Neuronal stem cell (in vitro differentiated cells): ENCODE measurements at regions not wholly inside any gene's neighbourhood (a gene's known extent, or its start where the extent isn't known, plus 50 kb on each side); places are given as distances from the start of the nearest gene placed in this dataset.
A peak's percentile ranks its signal among the peaks of the same experiment; 100 is the strongest.

ENCODE experiments used
- DNase-seq: peaks from one replicate; pipeline ENCODE4 v3.0.0-alpha.2; 2013; ENCODE audit warnings: low spot score
- H2AFZ ChIP-seq: one replicate; pipeline ENCODE4 v1.6.1; 2013; ENCODE audit warnings: mild to moderate bottlenecking, low read length, inconsistent platforms
- H2AK5ac ChIP-seq: 2 replicates; pipeline ENCODE4 v1.6.1; 2013; ENCODE audit warnings: low read depth, mild to moderate bottlenecking, inconsistent platforms, low read length, moderate library complexity, mixed read lengths
- H2BK120ac ChIP-seq: 2 replicates; pipeline ENCODE4 v1.6.1; 2013; ENCODE audit warnings: low read depth, mild to moderate bottlenecking, inconsistent platforms, low read length, moderate library complexity, mixed read lengths
- H2BK12ac ChIP-seq: one replicate; pipeline ENCODE4 v1.6.1; 2013; ENCODE audit warnings: low read length, inconsistent platforms
- H2BK15ac ChIP-seq: 2 replicates; pipeline ENCODE4 v1.6.1; 2013; ENCODE audit warnings: mild to moderate bottlenecking, low read length, inconsistent platforms, mixed read lengths
- H2BK5ac ChIP-seq: one replicate; pipeline ENCODE4 v1.6.1; 2013; ENCODE audit warnings: inconsistent platforms, mild to moderate bottlenecking, low read length, moderate library complexity
- H3K14ac ChIP-seq: one replicate; pipeline ENCODE4 v1.6.1; 2013; ENCODE audit warnings: low read length, inconsistent platforms
- H3K18ac ChIP-seq: 2 replicates; pipeline ENCODE4 v1.6.1; 2013; ENCODE audit warnings: low read length, inconsistent platforms
- H3K23ac ChIP-seq: 2 replicates; pipeline ENCODE4 v1.6.1; 2013; ENCODE audit warnings: low read depth, mild to moderate bottlenecking, mixed read lengths, low read length, inconsistent platforms; ENCODE audit not compliant: poor library complexity
- H3K27ac ChIP-seq: replicated peaks from 3 replicates; pipeline ENCODE4 v1.5.1; 2013; ENCODE audit warnings: low read length, inconsistent platforms
- H3K27me3 ChIP-seq, 3 experiments: 2 replicates each; pipeline ENCODE4 v1.6.1; 2013; ENCODE audit warnings: low read length in 3 of 3, mild to moderate bottlenecking in 2 of 3, inconsistent platforms in 1 of 3, low read depth in 1 of 3, mixed read lengths in 1 of 3, moderate library complexity in 1 of 3; ENCODE audit not compliant: control insufficient read depth in 3 of 3, insufficient read depth in 3 of 3
- H3K36me3 ChIP-seq, 2 donors: replicated peaks in 1 of 2; 2 replicates each; pipeline ENCODE4 v1.6.1; 2013; ENCODE audit warnings: low read length in 2 of 2; ENCODE audit not compliant: control insufficient read depth in 2 of 2, insufficient read depth in 2 of 2
- H3K4ac ChIP-seq: 2 replicates; pipeline ENCODE4 v1.6.1; 2013; ENCODE audit warnings: inconsistent platforms, mild to moderate bottlenecking, low read length, moderate library complexity
- H3K4me1 ChIP-seq, 2 donors: 1 replicate in 1 of 2; 2 replicates in 1 of 2; pipeline ENCODE4 v1.6.1; 2013; ENCODE audit warnings: low read length in 2 of 2, low read depth in 1 of 2; ENCODE audit not compliant: control insufficient read depth in 2 of 2, insufficient read depth in 1 of 2
- H3K4me2 ChIP-seq: one replicate; pipeline ENCODE4 v1.6.1; 2013; ENCODE audit warnings: mild to moderate bottlenecking, low read length, inconsistent platforms; ENCODE audit not compliant: insufficient read depth, poor library complexity, severe bottlenecking
- H3K4me3 ChIP-seq, 2 donors: 2 replicates each; pipeline ENCODE4 v1.5.1; 2013; ENCODE audit warnings: low read length in 2 of 2, mild to moderate bottlenecking in 2 of 2, inconsistent platforms in 1 of 2, moderate library complexity in 1 of 2
- H3K79me1 ChIP-seq: one replicate; pipeline ENCODE4 v1.6.1; 2013; ENCODE audit warnings: low read depth, mild to moderate bottlenecking, inconsistent platforms, low read length, moderate library complexity
- H3K9ac ChIP-seq: one replicate; pipeline ENCODE4 v1.6.1; 2013; ENCODE audit warnings: mild to moderate bottlenecking, low read depth, low read length, inconsistent platforms; ENCODE audit not compliant: poor library complexity
- H3K9me3 ChIP-seq, 2 donors: replicated peaks in 1 of 2; 2 replicates each; pipeline versions ENCODE3 to v1.6.1; 2013; ENCODE audit warnings: low read length in 2 of 2, mild to moderate bottlenecking in 2 of 2, inconsistent platforms in 1 of 2, low read depth in 1 of 2, mixed read lengths in 1 of 2, moderate library complexity in 1 of 2; ENCODE audit not compliant: control insufficient read depth in 2 of 2, insufficient read depth in 1 of 2
- H4K8ac ChIP-seq: one replicate; pipeline ENCODE4 v1.6.1; 2013; ENCODE audit warnings: low read depth, mild to moderate bottlenecking, inconsistent platforms, low read length, moderate library complexity
- H4K91ac ChIP-seq: one replicate; pipeline ENCODE4 v1.6.1; 2013; ENCODE audit warnings: low read length, low read depth, mild to moderate bottlenecking, inconsistent platforms; ENCODE audit not compliant: poor library complexity
- WGBS, 2 donors: extraction: QIAGEN DNeasy Blood & Tissue Kit; methylation state at CpG; one replicate each; pipeline ENCODE4 v1.1.7; 2013; ENCODE audit warnings: missing lambda C conversion rate in 2 of 2, mixed read lengths in 1 of 2; ENCODE audit not compliant: insufficient read length in 2 of 2, insufficient replicate concordance in 1 of 2; ENCODE audit errors: extremely low coverage in 2 of 2; 5-methylcytosine and 5-hydroxymethylcytosine counted together

- H2AFZ ChIP-seq = peak overlapping the region; percentile 65
- no CpG with 5 or more reads among the region's 3 CpGs for WGBS, 2 donors
- no peak overlapping the region for H2BK5ac ChIP-seq
- H3K4me1 ChIP-seq = peaks cover 12 to 27% of the 10 kb centered on the region in 2 donors
- H2BK12ac ChIP-seq = no peak overlapping the region
- H3K27me3 ChIP-seq = no peaks in the 10 kb centered on the region
- H3K23ac ChIP-seq = no peak overlapping the region
- H4K8ac ChIP-seq = no peak overlapping the region
- no peak overlapping the region for H3K4ac ChIP-seq
- no peak overlapping the region for H2BK120ac ChIP-seq
- H4K91ac ChIP-seq = no peak overlapping the region
- no peak overlapping the region for H3K14ac ChIP-seq
- H3K18ac ChIP-seq = no peak overlapping the region
- no peak overlapping the region for H2BK15ac ChIP-seq
- no peaks in the 10 kb centered on the region for H3K79me1 ChIP-seq
- peak overlapping the region; percentile 78 for H3K27ac ChIP-seq
- no peak overlapping the region for H2AK5ac ChIP-seq
- no peak overlapping the region for H3K4me3 ChIP-seq
- H3K4me2 ChIP-seq = no peak overlapping the region
- no peaks in the 10 kb centered on the region for H3K36me3 ChIP-seq
- no peak overlapping the region for H3K9ac ChIP-seq
- no peaks in the 10 kb centered on the region for H3K9me3 ChIP-seq
- DNase-seq = no peak
Measured at GRCh38 chr6:149225370-149225769, 92.1 kb upstream of the TAB2 start.

GRCh38 chr6:149225946-149226345 is 91.6 kb upstream of the TAB2 start:
- H2BK5ac ChIP-seq = no peak overlapping the region
- peak overlapping the region; percentile 65 for H2AFZ ChIP-seq
- peak; percentile 76 for DNase-seq
- H3K9ac ChIP-seq = no peak overlapping the region
- no peaks in the 10 kb centered on the region for H3K79me1 ChIP-seq
- no peak overlapping the region for H2AK5ac ChIP-seq
- WGBS, 2 donors = no CpG with 5 or more reads among the region's 10 CpGs
- H3K4me1 ChIP-seq = peaks cover 11 to 27% of the 10 kb centered on the region in 2 donors
- no peak overlapping the region for H2BK120ac ChIP-seq
- H2BK12ac ChIP-seq = no peak overlapping the region
- no peaks in the 10 kb centered on the region for H3K27me3 ChIP-seq
- no peak overlapping the region for H3K4me2 ChIP-seq
- no peak overlapping the region for H3K4me3 ChIP-seq
- H3K4ac ChIP-seq = no peak overlapping the region
- no peak overlapping the region for H4K8ac ChIP-seq
- no peaks in the 10 kb centered on the region for H3K36me3 ChIP-seq
- peak overlapping the region; percentile 6 for H3K18ac ChIP-seq
- H3K27ac ChIP-seq = peak overlapping the region; percentile 90
- H2BK15ac ChIP-seq = no peak overlapping the region
- H3K9me3 ChIP-seq = no peaks in the 10 kb centered on the region
- no peak overlapping the region for H4K91ac ChIP-seq
- no peak overlapping the region for H3K14ac ChIP-seq
- no peak overlapping the region for H3K23ac ChIP-seq

GRCh38 chr6:149227796-149228195 is 89.7 kb upstream of the TAB2 start:
- no peak overlapping the region for H3K18ac ChIP-seq
- DNase-seq = no peak
- no peak overlapping the region for H3K9ac ChIP-seq
- no peak overlapping the region for H3K27ac ChIP-seq
- no peak overlapping the region for H3K4me3 ChIP-seq
- no peak overlapping the region for H2BK12ac ChIP-seq
- no peak overlapping the region for H4K91ac ChIP-seq
- no peak overlapping the region for H2AK5ac ChIP-seq
- no peaks in the 10 kb centered on the region for H3K9me3 ChIP-seq
- no peak overlapping the region for H3K14ac ChIP-seq
- H3K79me1 ChIP-seq = no peaks in the 10 kb centered on the region
- no peak overlapping the region for H3K4ac ChIP-seq
- no peaks in the 10 kb centered on the region for H3K27me3 ChIP-seq
- H3K36me3 ChIP-seq = no peaks in the 10 kb centered on the region
- H2AFZ ChIP-seq = no peak overlapping the region
- no CpG with 5 or more reads among the region's 5 CpGs for WGBS, 2 donors
- no peak overlapping the region for H2BK5ac ChIP-seq
- H4K8ac ChIP-seq = no peak overlapping the region
- H3K4me1 ChIP-seq = peaks cover 4 to 28% of the 10 kb centered on the region in 2 donors
- H2BK15ac ChIP-seq = no peak overlapping the region
- no peak overlapping the region for H3K23ac ChIP-seq
- H2BK120ac ChIP-seq = no peak overlapping the region
- no peak overlapping the region for H3K4me2 ChIP-seq

- no peak overlapping the region for H3K4me2 ChIP-seq
- H4K91ac ChIP-seq = no peak overlapping the region
- no peak for DNase-seq
- no CpG with 5 or more reads among the region's 12 CpGs for WGBS, 2 donors
- H3K9me3 ChIP-seq = no peaks in the 10 kb centered on the region
- no peak overlapping the region for H2BK5ac ChIP-seq
- no peak overlapping the region for H2BK120ac ChIP-seq
- no peak overlapping the region for H2BK12ac ChIP-seq
- H3K4ac ChIP-seq = no peak overlapping the region
- no peak overlapping the region for H3K14ac ChIP-seq
- no peaks in the 10 kb centered on the region for H3K27me3 ChIP-seq
- H2AK5ac ChIP-seq = peak overlapping the region; percentile 85
- H2BK15ac ChIP-seq = peak overlapping the region; percentile 75
- H3K18ac ChIP-seq = peak overlapping the region; percentile 33
- H3K4me3 ChIP-seq = no peak overlapping the region
- H4K8ac ChIP-seq = no peak overlapping the region
- no peak overlapping the region for H3K9ac ChIP-seq
- H3K79me1 ChIP-seq = no peaks in the 10 kb centered on the region
- H3K27ac ChIP-seq = no peak overlapping the region
- no peak overlapping the region for H3K23ac ChIP-seq
- H3K4me1 ChIP-seq = peaks cover 4 to 29% of the 10 kb centered on the region in 2 donors
- no peak overlapping the region for H2AFZ ChIP-seq
- H3K36me3 ChIP-seq = no peaks in the 10 kb centered on the region
Measured at GRCh38 chr6:149228311-149228955, 89.1 kb upstream of the TAB2 start.
